SKM-1 treated with dmso at 0.1 percent for 144 hours (cell line): ENCODE measurements at regions not wholly inside any gene's neighbourhood (a gene's known extent, or its start where the extent isn't known, plus 50 kb on each side); places are given as distances from the start of the nearest gene placed in this dataset.

ENCODE experiments used
- DNase-seq: peaks from one replicate; lab custom pipeline; 2025; ENCODE audit not compliant: unreplicated experiment; lab: John Stamatoyannopoulos, UW

- DNase-seq, result no peak
These were observed 179.7 kb upstream of the CDH20 start for GRCh38 chr18:61153571-61153970.

GRCh38 chr18:61154866-61155265 is 178.4 kb upstream of the CDH20 start:
- no peak for DNase-seq

- DNase-seq, result no peak
These were observed 177.6 kb upstream of the CDH20 start for GRCh38 chr18:61155586-61155985.

DNA sequence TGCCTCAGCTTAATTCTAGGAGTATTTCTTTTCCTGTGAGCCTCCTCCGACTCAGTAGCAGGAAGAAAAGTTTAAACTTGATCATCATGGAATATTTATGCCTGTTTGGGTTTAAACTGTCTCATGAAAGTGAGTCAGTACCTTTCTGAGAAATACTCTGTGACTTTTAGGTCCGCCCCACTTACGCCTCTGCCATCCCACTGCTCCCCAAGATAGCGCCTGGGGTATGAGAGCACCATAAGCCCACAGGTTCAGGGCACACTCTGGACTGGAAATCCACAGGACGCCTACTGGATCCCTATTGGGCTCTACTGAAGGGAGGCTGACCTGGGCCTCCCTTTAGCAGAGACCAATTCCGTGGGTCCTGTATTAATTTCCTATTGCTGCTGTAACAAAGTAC is 175.8 kb upstream of the CDH20 start:
- DNase-seq, result no peak

GRCh38 chr18:61159246-61159645 is 174.0 kb upstream of the CDH20 start:
- DNase-seq, result no peak

DNA sequence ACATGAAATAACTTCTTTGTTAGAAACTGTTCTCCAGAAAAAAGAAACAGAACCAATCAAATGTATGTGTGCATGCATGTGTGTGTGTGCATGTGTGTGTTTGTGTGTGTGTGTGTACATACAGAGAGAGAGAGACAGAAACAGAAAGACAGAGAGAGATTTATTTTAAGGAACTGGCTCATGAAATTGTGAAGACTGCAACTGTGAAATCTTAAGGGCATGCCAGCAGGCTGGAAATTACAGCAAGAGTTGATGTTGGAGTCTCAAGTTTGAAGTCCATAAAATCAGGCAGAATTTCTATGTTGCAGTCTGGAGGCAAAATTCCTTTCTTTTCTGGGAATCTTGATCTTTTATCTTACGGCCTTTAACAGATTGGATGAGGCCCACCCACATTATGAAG is 168.9 kb upstream of the CDH20 start:
- DNase-seq, result no peak

- no peak for DNase-seq
These were observed 165.3 kb upstream of the CDH20 start for GRCh38 chr18:61167902-61168301.

DNA sequence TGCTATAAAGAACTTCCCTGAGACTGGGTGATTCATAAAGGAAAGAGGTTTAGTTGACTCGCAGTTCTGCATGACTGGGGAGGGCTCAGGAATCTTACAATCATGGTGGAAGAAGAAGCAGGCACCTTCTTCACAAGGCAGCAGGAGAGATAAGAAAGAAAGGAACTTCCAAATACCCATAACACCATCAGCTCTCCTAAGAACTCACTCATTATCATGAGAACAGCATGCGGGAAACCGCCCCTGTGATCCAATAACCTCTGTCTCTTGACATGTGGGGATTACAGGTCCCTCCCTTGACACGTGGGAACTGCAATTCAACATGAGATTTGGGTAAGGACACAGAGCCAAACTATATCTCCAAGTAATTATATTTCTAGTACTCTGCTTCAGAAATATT is 163.8 kb upstream of the CDH20 start:
- no peak for DNase-seq

GRCh38 chr18:61172624-61173023 is 160.6 kb upstream of the CDH20 start:
- no peak for DNase-seq

DNA sequence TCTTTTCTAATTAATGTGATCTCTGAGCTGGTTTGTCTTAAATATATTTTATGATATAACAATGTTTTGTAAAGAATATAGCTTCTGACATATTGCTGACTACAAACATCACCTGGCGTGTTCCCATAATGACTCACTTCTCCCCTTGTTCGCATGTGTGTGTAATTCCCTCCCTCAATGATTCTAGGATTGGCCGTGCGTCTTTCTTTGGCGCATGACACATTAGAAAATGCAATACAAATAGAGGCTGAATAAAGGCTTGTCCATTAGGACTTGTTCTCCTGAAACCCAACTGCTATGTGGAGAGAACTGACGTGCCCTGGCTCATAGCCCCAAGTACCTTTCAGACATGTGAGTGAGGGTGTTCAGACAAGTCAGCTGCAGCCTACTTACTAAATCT is 159.7 kb upstream of the CDH20 start:
- no peak for DNase-seq

DNA sequence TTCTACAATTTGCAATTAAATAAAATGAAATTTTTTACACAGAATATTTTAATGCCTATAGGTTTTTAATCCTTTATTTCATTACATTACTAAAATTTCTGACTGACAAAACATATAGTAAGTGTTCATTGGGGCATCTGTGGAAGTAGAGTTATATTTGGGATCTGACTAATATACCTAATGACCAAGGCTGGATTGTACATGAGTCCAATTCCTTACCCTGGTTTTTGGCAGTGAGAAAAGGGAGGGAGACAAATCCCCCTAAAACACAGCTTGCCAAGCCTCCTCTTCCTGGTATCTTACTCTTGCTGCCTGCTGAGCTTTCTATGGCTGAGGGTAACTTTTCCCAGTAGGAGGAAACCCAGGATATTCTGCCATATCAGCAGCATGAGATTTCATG is 149.4 kb upstream of the CDH20 start:
- no peak for DNase-seq

- DNase-seq, result no peak
These were observed 145.3 kb upstream of the CDH20 start for GRCh38 chr18:61187971-61188370.

DNA sequence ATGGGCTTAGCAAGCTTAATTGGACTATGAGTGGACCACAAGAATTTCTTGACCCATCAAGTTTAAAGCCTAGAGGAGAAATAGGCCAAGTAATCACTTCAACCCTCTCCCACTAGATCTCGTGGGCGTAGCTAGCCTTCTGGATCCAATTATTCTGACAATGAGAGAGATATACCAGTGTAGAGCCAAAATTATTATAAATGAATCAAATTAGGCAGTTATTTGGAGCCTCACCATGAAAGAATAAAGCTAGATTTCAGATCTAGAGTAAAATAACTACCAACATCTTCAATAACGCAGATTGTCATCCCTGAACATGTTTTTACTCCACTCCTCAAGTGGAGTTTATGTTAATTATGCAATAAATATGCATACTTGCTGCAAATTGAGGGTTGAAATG is 143.9 kb upstream of the CDH20 start:
- DNase-seq, result no peak

DNA sequence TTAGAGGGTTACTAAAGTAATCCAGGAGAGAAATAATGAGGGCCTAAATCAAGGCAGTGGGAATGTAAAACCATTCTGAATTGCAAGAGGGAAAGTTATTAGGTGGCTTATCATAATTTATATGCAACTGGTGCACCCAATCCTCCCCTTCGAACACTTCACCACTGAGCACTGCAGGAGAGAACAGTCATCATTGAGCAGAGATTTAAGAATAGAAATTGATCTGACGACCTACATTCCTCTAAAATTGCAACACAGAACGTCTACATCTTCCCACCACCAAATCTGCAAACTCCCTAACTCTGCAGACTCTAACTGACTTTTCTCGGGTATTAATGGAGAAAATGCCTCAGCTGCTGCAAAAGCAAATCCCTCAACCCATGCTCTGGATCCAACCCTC is 138.5 kb upstream of the CDH20 start:
- DNase-seq, result no peak

- DNase-seq, result no peak
These were observed 136.5 kb upstream of the CDH20 start for GRCh38 chr18:61196750-61197149.

DNA sequence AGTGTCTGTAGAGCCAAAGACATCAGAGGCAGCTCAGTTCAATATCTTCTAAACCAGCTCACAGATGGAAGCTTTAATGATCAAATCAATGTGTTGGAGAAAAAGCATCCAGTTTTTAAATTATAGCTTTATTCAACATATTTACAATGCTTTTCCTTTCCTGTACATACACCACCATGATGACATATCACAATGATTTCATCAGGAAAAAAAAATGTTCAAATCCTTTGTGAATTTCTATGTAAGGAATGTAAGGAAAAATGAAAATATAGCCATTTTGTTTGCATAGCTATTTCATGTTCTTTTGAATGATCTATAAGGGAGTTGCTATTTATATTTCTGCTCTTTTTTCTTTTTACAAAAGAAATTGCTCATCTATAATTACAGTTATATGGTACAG is 134.7 kb upstream of the CDH20 start:
- DNase-seq, result no peak

DNA sequence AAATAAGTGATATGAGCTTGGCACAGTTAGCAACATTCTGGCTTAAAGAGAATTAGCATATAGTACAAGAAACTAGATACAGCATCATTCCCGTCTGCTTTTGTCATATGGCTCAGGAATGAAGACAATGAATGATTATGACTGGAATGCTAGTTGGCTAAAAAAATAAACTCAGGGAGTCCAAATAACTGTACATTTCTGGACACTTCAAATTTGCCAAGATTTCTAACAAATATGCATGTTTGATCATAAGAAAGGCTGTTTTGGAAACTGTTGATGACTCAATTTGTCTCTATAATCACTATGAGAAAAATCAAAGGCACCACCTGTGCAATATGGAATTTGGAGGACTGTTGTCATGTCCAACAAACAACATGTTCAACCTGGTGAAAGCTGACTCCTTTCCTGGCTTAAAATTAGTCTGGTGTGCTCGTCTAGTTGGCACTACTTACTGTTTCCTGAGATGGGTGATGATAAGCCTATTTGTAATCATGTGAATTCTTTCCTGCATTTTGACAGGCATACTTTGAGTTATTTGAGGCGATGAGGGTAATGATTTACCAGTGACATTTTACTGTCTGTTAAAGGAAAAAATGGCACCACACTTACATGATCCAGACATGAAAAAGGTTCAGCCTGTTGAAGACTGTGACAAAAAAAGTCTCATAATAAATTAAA is 133.9 kb upstream of the CDH20 start:
- DNase-seq, result no peak

- DNase-seq, result no peak
These were observed 131.7 kb upstream of the CDH20 start for GRCh38 chr18:61201511-61201910.

GRCh38 chr18:61203151-61203550 is 130.1 kb upstream of the CDH20 start:
- no peak for DNase-seq

DNA sequence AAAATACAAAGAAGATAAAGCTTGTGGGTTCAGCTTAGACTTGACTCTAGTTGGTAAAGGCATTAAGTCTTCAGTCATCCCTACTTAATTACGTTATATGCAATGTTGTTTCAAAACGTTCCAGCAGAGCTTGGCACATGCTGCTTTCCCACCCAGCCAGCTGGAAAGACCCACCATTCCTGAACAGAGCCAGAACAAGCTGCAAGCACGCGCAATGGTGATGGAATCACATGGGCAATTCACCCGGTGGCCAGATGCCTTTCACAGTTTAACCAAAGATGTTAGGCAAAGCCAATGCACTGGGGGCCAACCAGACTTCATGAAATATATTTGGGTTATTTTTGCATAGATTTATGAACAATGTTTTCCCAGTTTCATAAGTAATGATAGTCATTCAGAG is 123.4 kb upstream of the CDH20 start:
- no peak for DNase-seq

DNA sequence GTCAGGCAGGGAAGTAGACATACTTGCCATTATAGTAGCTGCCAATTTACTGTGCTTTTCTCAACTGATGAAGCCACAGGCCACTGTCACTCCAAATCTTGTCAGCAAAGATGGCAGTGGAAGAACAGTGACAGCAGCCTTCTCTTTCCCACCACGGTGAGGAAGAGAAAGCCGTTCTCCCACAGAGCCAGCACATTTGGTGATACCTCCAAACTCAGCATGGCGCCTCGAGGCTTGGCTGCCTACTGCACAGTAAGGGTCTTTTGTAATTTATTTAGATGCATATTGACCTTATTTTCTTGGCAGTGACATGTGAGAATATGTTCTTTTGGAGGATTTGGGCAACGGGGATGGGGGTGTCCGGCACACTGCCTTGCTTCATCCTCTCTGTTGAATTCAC is 117.2 kb upstream of the CDH20 start:
- no peak for DNase-seq

DNA sequence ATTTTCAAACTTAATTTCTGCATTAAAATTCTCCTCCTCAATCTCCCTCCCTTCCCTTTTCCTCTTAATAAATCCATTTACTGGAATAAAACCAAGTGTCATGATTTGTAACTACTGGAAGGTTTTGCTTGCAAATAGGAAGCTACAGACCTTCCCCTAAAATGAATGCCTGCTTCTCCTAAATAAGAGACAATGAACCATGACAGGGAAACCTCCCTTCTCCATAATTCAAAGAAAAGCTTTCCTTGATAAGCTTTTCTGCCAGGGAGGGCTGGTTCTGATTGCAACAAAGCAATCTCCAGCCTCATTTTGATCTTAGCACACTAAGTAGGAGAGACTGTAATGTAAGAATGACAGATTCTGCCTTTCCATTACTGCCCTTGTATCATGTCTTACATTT is 111.0 kb upstream of the CDH20 start:
- DNase-seq, result no peak

GRCh38 chr18:61225336-61225735 is 107.9 kb upstream of the CDH20 start:
- no peak for DNase-seq
